MM.1S (cell line): ENCODE measurements at regions not wholly inside any gene's neighbourhood (a gene's known extent, or its start where the extent isn't known, plus 50 kb on each side); places are given as distances from the start of the nearest gene placed in this dataset.

Experiments used
- DNase-seq: peaks from one replicate; pipeline ENCODE4 v3.0.0-alpha.2; 2015
- H2AFZ ChIP-seq: fragments of 300-600 bp; sonication (generic); 2 replicates; pipeline ENCODE4 v1.6.0; 2016; ENCODE audit warnings: antibody characterized with exemption, low read length
- H3F3A ChIP-seq: fragments of 300-600 bp; sonication (generic); 2 replicates; pipeline ENCODE4 v1.6.1; 2016; ENCODE audit warnings: mild to moderate bottlenecking, antibody characterized with exemption, low read length, moderate library complexity, mixed read lengths; ENCODE audit not compliant: insufficient read depth
- H3K27ac ChIP-seq: fragments of 300-600 bp; sonication (generic); 2 replicates; pipeline ENCODE4 v1.5.1; 2016; ENCODE audit warnings: mild to moderate bottlenecking, low read length
- H3K27me3 ChIP-seq: fragments of 300-600 bp; sonication (generic); replicated peaks from 2 replicates; pipeline ENCODE4 v1.6.0; 2016; ENCODE audit warnings: low read length; ENCODE audit not compliant: insufficient read depth
- H3K36me3 ChIP-seq: fragments of 300-600 bp; sonication (generic); replicated peaks from 2 replicates; pipeline ENCODE4 v1.6.1; 2016; ENCODE audit warnings: mild to moderate bottlenecking, low read length, mixed read lengths; ENCODE audit not compliant: insufficient read depth
- H3K4me1 ChIP-seq: fragments of 300-600 bp; sonication (generic); 2 replicates; pipeline ENCODE4 v1.6.1; 2016; ENCODE audit warnings: low read length, mixed read lengths
- H3K4me2 ChIP-seq: fragments of 300-600 bp; sonication (generic); 2 replicates; pipeline ENCODE4 v1.6.0; 2016; ENCODE audit warnings: low read depth, low read length
- H3K4me3 ChIP-seq: fragments of 300-600 bp; sonication (generic); 2 replicates; pipeline ENCODE4 v1.5.1; 2016; ENCODE audit warnings: low read length, mixed read lengths
- H3K79me2 ChIP-seq: fragments of 300-600 bp; sonication (generic); 2 replicates; pipeline ENCODE4 v1.6.1; 2016; ENCODE audit warnings: mixed run types, low read length, mixed read lengths
- H3K9ac ChIP-seq: fragments of 300-600 bp; sonication (generic); 2 replicates; pipeline ENCODE4 v1.6.1; 2016; ENCODE audit warnings: low read length, mixed read lengths
- H3K9me2 ChIP-seq: fragments of 300-600 bp; sonication (generic); replicated peaks from 2 replicates; pipeline ENCODE4 v1.6.1; 2016; ENCODE audit warnings: mild to moderate bottlenecking, low read length, mixed read lengths; ENCODE audit not compliant: insufficient read depth
- H3K9me3 ChIP-seq: fragments of 300-600 bp; sonication (generic); replicated peaks from 2 replicates; pipeline ENCODE4 v1.6.1; 2016; ENCODE audit warnings: mild to moderate bottlenecking, low read length, mixed read lengths; ENCODE audit not compliant: insufficient read depth
- H4K20me1 ChIP-seq: fragments of 300-600 bp; sonication (generic); 2 replicates; pipeline ENCODE4 v1.6.1; 2016; ENCODE audit warnings: mild to moderate bottlenecking, low read length, moderate library complexity, mixed read lengths; ENCODE audit not compliant: insufficient read depth
- CTCF ChIP-seq: fragments of 300-600 bp; sonication (generic); IDR thresholded peaks from 2 replicates; pipeline ENCODE4 v1.5.1; 2016; ENCODE audit warnings: antibody characterized with exemption, low read length, mixed read lengths
- EZH2 ChIP-seq: fragments of 300-600 bp; sonication (generic); optimal IDR thresholded peaks from 2 replicates; pipeline ENCODE3; 2017; ENCODE audit warnings: low read depth, mild to moderate bottlenecking, antibody characterized with exemption, low read length, mixed read lengths
- EZH2phosphoT487 ChIP-seq: fragments of 300-600 bp; sonication (generic); IDR thresholded peaks from 2 replicates; pipeline ENCODE4 v1.6.1; 2018; ENCODE audit warnings: antibody characterized with exemption, low read length

GRCh38 chr3:132978464-132978863 lies 59.7 kb upstream of the TMEM108 start:
- TF ChIP-seq EZH2phosphoT487, result no peak
- no peak for TF ChIP-seq CTCF
- no peak for TF ChIP-seq EZH2
- H3K4me3 ChIP-seq, result no peak overlapping the region

GRCh38 chr3:132974097-132974496 lies 64.1 kb upstream of the TMEM108 start:
- H3K79me2 ChIP-seq, result no peaks in the 10 kb centered on the region
- no peak overlapping the region for H3K4me2 ChIP-seq
- H3K4me1 ChIP-seq, result no peaks in the 10 kb centered on the region
- no peaks in the 10 kb centered on the region for H3F3A ChIP-seq
- no peak overlapping the region for H2AFZ ChIP-seq
- H3K4me3 ChIP-seq, result no peak overlapping the region
- no peaks in the 10 kb centered on the region for H3K9me3 ChIP-seq
- H3K27ac ChIP-seq, result no peak overlapping the region
- no peak for DNase-seq
- no peaks in the 10 kb centered on the region for H3K27me3 ChIP-seq
- no peaks in the 10 kb centered on the region for H4K20me1 ChIP-seq
- H3K36me3 ChIP-seq, result no peaks in the 10 kb centered on the region
- TF ChIP-seq EZH2 (no peak), EZH2phosphoT487 (no peak), CTCF (no peak)
- H3K9me2 ChIP-seq, result no peaks in the 10 kb centered on the region
- no peak overlapping the region for H3K9ac ChIP-seq

More at GRCh38 chr3:132978464-132978863, 59.7 kb upstream of the TMEM108 start:
- no peaks in the 10 kb centered on the region for H3K4me1 ChIP-seq
- no peaks in the 10 kb centered on the region for H4K20me1 ChIP-seq
- no peak for DNase-seq
- no peak overlapping the region for H3K4me2 ChIP-seq
- H2AFZ ChIP-seq, result no peak overlapping the region
- H3K9me3 ChIP-seq, result no peaks in the 10 kb centered on the region
- H3K9ac ChIP-seq, result no peak overlapping the region
- H3K27me3 ChIP-seq, result no peaks in the 10 kb centered on the region
- no peaks in the 10 kb centered on the region for H3K36me3 ChIP-seq
- no peaks in the 10 kb centered on the region for H3K9me2 ChIP-seq
- no peaks in the 10 kb centered on the region for H3K79me2 ChIP-seq
- no peaks in the 10 kb centered on the region for H3F3A ChIP-seq
- no peak overlapping the region for H3K27ac ChIP-seq

- DNase-seq, result no peak
- H2AFZ ChIP-seq, result no peak overlapping the region
These were observed 64.8 kb upstream of the TMEM108 start for GRCh38 chr3:132973441-132973840.

More at GRCh38 chr3:132973441-132973840, 64.8 kb upstream of the TMEM108 start:
- H3K4me2 ChIP-seq, result no peak overlapping the region
- no peaks in the 10 kb centered on the region for H3F3A ChIP-seq
- no peaks in the 10 kb centered on the region for H3K79me2 ChIP-seq
- H4K20me1 ChIP-seq, result no peaks in the 10 kb centered on the region
- no peaks in the 10 kb centered on the region for H3K4me1 ChIP-seq
- H3K9me2 ChIP-seq, result no peaks in the 10 kb centered on the region
- H3K9ac ChIP-seq, result no peak overlapping the region
- no peaks in the 10 kb centered on the region for H3K27me3 ChIP-seq
- no peak overlapping the region for H3K27ac ChIP-seq
- no peaks in the 10 kb centered on the region for H3K36me3 ChIP-seq
- no peak for TF ChIP-seq CTCF
- TF ChIP-seq EZH2phosphoT487, result no peak
- TF ChIP-seq EZH2, result no peak
- no peak overlapping the region for H3K4me3 ChIP-seq
- no peaks in the 10 kb centered on the region for H3K9me3 ChIP-seq
